HL-60 (cell line): ENCODE measurements at regions not wholly inside any gene's neighbourhood (a gene's known extent, or its start where the extent isn't known, plus 50 kb on each side); places are given as distances from the start of the nearest gene placed in this dataset.
"Not testable (repeated sequence)": the region's sequence is repeated elsewhere in the genome, so short reads cannot be mapped to it uniquely, and the experiment has no call there.

ENCODE experiments used
- CTCF ChIP-seq: IDR thresholded peaks from one replicate; pipeline ENCODE4 v1.5.1; 2011; ENCODE audit warnings: low read length, control low read depth, inconsistent platforms; ENCODE audit not compliant: insufficient read depth
- GABPA ChIP-seq: IDR thresholded peaks from 2 replicates; pipeline ENCODE4 v1.6.1; 2012; ENCODE audit warnings: low read depth
- POLR2AphosphoS5 ChIP-seq: IDR thresholded peaks from 2 replicates; pipeline ENCODE4 v1.6.1; 2012; ENCODE audit warnings: low read depth
- REST ChIP-seq: IDR thresholded peaks from 2 replicates; pipeline ENCODE4 v1.6.1; 2012; ENCODE audit warnings: low read depth; ENCODE audit not compliant: insufficient replicate concordance
- SPI1 ChIP-seq: IDR thresholded peaks from 2 replicates; pipeline ENCODE4 v1.6.1; 2012; ENCODE audit warnings: low read depth, mild to moderate bottlenecking, borderline replicate concordance

GRCh38 chr21:10332935-10333334 is 188.4 kb upstream of the TPTE start:
- TF ChIP-seq POLR2AphosphoS5, CTCF, REST, GABPA, SPI1: not testable (repeated sequence)
